ENCODE measurements at regions not wholly inside any gene's neighbourhood (a gene's known extent, or its start where the extent isn't known, plus 50 kb on each side); places are given as distances from the start of the nearest gene placed in this dataset.
A peak's percentile ranks its signal among the peaks of the same experiment; 100 is the strongest.

- Histone ChIP-seq H4K20me1 (ENCODE audit: insufficient read depth, low read length) (no peaks in the 10 kb centered on the region), H3K4me3 (ENCODE audit: insufficient read depth, low read depth, low read length) (no peak overlapping the region), H2BK20ac (ENCODE audit: low read depth, low read length) (no peak overlapping the region), H3K9me1 (ENCODE audit: insufficient read depth, low read length) (no peaks in the 10 kb centered on the region), H3K36me3 (ENCODE audit: control insufficient read depth, insufficient read depth, low read length) (no peaks in the 10 kb centered on the region), H3K18ac (ENCODE audit: low read depth, low read length) (no peak overlapping the region), H2BK15ac (ENCODE audit: low read depth, low read length) (no peak overlapping the region), H4K5ac (ENCODE audit: low read depth, low read length) (no peak overlapping the region), H2AK5ac (ENCODE audit: low read depth, low read length) (no peak overlapping the region), H3K4ac (ENCODE audit: low read depth, low read length) (no peak overlapping the region), H3K9ac (ENCODE audit: low read depth, low read length) (no peak overlapping the region), H3K27me3 (ENCODE audit: control insufficient read depth, insufficient read depth, low read length) (no peaks in the 10 kb centered on the region), H3K9me3 (ENCODE audit: control insufficient read depth, insufficient read depth, low read length) (no peaks in the 10 kb centered on the region), H4K91ac (ENCODE audit: insufficient read depth, low read depth, low read length) (no peak overlapping the region), H3K79me1 (ENCODE audit: low read depth in 1 of 2, low read length in 2 of 2) (no peaks in the 10 kb centered on the region), H3K27ac (ENCODE audit: insufficient read depth, low read length) (no peak overlapping the region), H2AK9ac (replicated peaks; ENCODE audit: low read depth, low read length, poor library complexity) (no peak overlapping the region), H3K14ac (replicated peaks; ENCODE audit: low read depth, low read length) (no peak overlapping the region), H3K56ac (ENCODE audit: extremely low read depth, insufficient read depth, low read length) (no peak overlapping the region), H3K4me2 (ENCODE audit: low read depth, low read length) (no peak overlapping the region), H2AFZ (replicated peaks; ENCODE audit: low read length, poor library complexity) (no peak overlapping the region), H2BK5ac (ENCODE audit: low read depth, low read length, poor library complexity, severe bottlenecking) (no peak overlapping the region), H3K4me1 (ENCODE audit: control insufficient read depth, insufficient read depth, low read length) (no peaks in the 10 kb centered on the region), H4K8ac (ENCODE audit: low read depth in 2 of 2, low read length in 2 of 2) (no peak overlapping the region), H3K23ac (ENCODE audit: low read depth, low read length) (no peak overlapping the region), H2BK120ac (ENCODE audit: low read depth, low read length) (no peak overlapping the region)
- ChIA-PET POLR2A (ENCODE audit: unreplicated experiment) (no interaction called here), CTCF (no interaction called here)
- WGBS, 2 experiments (ENCODE audit: extremely low coverage in 2 of 2, insufficient read length in 1 of 2), result 100% methylated on average over 1 of the region's 3 CpGs; no CpG with 5 or more reads in 1 of the 2 experiments
- no peak for DNase-seq
- no TSS peak for BruUV-seq (replicated peaks)
- in situ Hi-C loops (cut with MboI; ENCODE audit: low sequenced_read_pairs) (no loop called here), dilution Hi-C loops (cut with HindIII; ENCODE audit: low sequenced_read_pairs, unreplicated experiment) (no loop called here), intact Hi-C loops (cut with micrococcal nuclease) (no loop called here)
- ATAC-seq (ENCODE audit: low read depth), result no peak
- no peak for TF ChIP-seq MXI1 (IDR thresholded peaks at IDR 0.05; ENCODE audit: borderline replicate concordance, low read depth, low read length)
- peak; percentile 38; the same call in 1 of the 2 replicates for TF ChIP-seq CEBPB (IDR thresholded peaks at IDR 0.05; ENCODE audit: low read depth, low read length)
- TF ChIP-seq USF2 (IDR thresholded peaks at IDR 0.05; ENCODE audit: low read depth, low read length), result no peak
- TF ChIP-seq BHLHE40 (IDR thresholded peaks at IDR 0.05; ENCODE audit: low read depth, low read length), result no peak
Observed at GRCh38 chr4:177713454-177713853, 271.2 kb upstream of the AGA start.

Measured in IMR-90 (cell line).